ENCODE measurements at regions not wholly inside any gene's neighbourhood (a gene's known extent, or its start where the extent isn't known, plus 50 kb on each side); places are given as distances from the start of the nearest gene placed in this dataset.

GRCh38 chr1:72804541-72804940, 522.2 kb upstream of the NEGR1 start:
- H3K4me3 ChIP-seq (ENCODE audit: low read depth, low read length): no peak overlapping the region

GRCh38 chr1:72781038-72781437, 498.7 kb upstream of the NEGR1 start:
- DNase-seq (ENCODE audit: low read depth): no peak
- H3K4me3 ChIP-seq (ENCODE audit: low read depth, low read length): no peak overlapping the region
- TF ChIP-seq, protein P1, sequence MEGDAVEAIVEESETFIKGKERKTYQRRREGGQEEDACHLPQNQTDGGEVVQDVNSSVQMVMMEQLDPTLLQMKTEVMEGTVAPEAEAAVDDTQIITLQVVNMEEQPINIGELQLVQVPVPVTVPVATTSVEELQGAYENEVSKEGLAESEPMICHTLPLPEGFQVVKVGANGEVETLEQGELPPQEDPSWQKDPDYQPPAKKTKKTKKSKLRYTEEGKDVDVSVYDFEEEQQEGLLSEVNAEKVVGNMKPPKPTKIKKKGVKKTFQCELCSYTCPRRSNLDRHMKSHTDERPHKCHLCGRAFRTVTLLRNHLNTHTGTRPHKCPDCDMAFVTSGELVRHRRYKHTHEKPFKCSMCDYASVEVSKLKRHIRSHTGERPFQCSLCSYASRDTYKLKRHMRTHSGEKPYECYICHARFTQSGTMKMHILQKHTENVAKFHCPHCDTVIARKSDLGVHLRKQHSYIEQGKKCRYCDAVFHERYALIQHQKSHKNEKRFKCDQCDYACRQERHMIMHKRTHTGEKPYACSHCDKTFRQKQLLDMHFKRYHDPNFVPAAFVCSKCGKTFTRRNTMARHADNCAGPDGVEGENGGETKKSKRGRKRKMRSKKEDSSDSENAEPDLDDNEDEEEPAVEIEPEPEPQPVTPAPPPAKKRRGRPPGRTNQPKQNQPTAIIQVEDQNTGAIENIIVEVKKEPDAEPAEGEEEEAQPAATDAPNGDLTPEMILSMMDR (conservative IDR thresholded peaks at IDR 0.05; ENCODE audit: low read depth, low read length): no peak

More at GRCh38 chr1:72804541-72804940, 522.2 kb upstream of the NEGR1 start:
- TF ChIP-seq, protein P1 (conservative IDR thresholded peaks at IDR 0.05; ENCODE audit: low read depth, low read length): no peak
- no peak for DNase-seq (ENCODE audit: low read depth)

- TF ChIP-seq, protein P1 (conservative IDR thresholded peaks at IDR 0.05; ENCODE audit: low read depth, low read length): no peak
- no peak for DNase-seq (ENCODE audit: low read depth)
- H3K4me3 ChIP-seq (ENCODE audit: low read depth, low read length): no peak overlapping the region
Observed at GRCh38 chr1:72780212-72780611, 497.9 kb upstream of the NEGR1 start.

- DNase-seq (ENCODE audit: low read depth): peak; percentile 3
- TF ChIP-seq, protein P1 (conservative IDR thresholded peaks at IDR 0.05; ENCODE audit: low read depth, low read length): no peak
- H3K4me3 ChIP-seq (ENCODE audit: low read depth, low read length): no peak overlapping the region
Observed at GRCh38 chr1:72777918-72778317, 495.6 kb upstream of the NEGR1 start.

DNA sequence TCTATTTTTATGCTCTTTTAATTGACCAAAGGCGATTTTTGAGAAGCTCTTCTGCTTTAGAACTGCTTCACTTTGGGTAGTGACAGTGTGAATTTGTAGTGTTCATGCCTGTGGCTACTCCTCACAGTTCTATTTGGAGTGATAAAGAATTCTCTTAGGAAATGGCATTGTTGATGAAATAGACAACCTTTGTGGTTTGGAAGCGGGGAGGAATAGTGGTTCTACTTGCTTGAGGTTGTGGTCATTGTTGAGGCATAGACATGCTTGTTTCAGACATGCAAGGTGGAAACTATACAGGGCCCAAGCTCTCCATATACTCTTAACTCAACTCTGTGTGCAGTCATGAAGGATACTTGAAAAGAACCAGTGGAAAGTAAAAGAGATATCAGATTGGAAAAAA, 481.1 kb upstream of the NEGR1 start:
- DNase-seq (ENCODE audit: low read depth): no peak
- no peak overlapping the region for H3K4me3 ChIP-seq (ENCODE audit: low read depth, low read length)
- TF ChIP-seq, protein P1 (conservative IDR thresholded peaks at IDR 0.05; ENCODE audit: low read depth, low read length): no peak

DNA sequence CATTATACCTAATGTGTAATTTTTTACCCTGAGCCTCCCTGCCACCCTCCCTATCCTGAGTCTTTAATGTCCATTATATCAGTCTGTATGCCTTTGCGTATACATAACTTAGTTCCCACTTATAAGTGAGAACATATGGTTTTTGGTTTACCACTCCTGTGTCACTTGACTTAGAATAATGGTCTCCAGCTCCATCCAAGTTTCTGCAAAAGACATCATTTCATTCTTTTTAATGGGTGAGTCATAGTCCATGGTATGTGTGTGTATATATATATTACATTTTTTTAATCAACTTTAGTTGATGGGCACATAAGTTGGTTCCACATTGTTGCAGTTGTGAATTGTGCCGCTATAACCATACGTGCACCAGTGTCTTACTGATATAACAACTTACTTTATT, 477.1 kb upstream of the NEGR1 start:
- DNase-seq (ENCODE audit: low read depth): no peak
- H3K4me3 ChIP-seq (ENCODE audit: low read depth, low read length): no peak overlapping the region
- TF ChIP-seq, protein P1 (conservative IDR thresholded peaks at IDR 0.05; ENCODE audit: low read depth, low read length): no peak

- TF ChIP-seq, protein P1 (conservative IDR thresholded peaks at IDR 0.05; ENCODE audit: low read depth, low read length): no peak
- no peak overlapping the region for H3K4me3 ChIP-seq (ENCODE audit: low read depth, low read length)
- DNase-seq (ENCODE audit: low read depth): no peak
Observed at GRCh38 chr1:72757843-72758242, 475.5 kb upstream of the NEGR1 start.
